ENCODE measurements at regions not wholly inside any gene's neighbourhood (a gene's known extent, or its start where the extent isn't known, plus 50 kb on each side); places are given as distances from the start of the nearest gene placed in this dataset.
"Not testable (repeated sequence)": the region's sequence is repeated elsewhere in the genome, so short reads cannot be mapped to it uniquely, and the experiment has no call there.

DNA sequence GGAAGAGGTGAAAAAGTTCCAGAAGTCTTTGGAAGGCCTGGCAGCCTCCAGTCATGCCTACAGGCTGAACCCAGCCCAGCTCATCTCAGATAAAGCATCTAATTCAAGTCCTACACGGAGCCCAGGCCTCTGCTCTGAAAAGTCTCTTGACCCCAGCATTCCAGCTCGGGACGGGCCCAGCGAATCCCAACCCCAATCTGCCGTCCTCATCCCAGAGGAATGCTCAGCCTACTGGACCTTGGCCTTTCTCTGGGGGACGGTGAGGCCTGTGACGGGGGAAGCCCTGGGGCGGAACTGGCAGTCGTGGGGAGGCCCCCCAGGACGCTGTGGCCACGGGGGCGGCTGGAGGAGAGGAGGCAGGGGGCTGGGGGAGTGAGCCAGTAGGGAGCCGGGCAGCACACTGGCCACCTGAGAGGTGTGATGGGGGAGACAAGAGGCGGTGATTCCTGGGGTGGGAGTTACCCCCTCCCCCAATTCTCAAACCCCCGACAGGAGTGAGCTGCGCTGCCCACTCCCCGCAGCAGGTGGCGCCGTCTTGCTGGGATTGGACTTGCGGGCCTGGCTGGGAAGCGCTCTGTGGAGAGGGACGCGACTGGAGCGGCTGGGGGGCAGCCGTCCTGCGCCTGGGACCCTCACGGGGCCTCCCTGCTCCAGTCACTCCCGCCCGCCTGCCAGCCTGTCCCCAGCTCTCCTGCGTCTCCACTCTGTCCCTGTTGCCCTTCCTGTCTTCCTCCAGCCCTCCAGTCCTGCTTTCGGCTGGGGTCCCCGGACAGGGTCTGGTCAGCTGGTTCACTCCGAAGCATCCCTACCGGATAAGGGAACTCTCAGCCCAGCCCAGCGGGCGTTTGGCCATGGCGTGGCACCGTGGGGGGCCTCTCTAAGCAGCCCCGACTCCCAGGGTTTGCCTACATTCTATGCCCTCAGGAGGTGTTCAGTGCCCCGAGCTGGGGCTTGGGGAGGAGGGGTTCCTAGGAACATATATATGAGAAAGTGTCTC is 182.6 kb upstream of the HAAO start:
- peak overlapping the region in 2 of 4 donors; percentile 11 to 32 for H3K4me3 ChIP-seq
- WGBS, 2 donors, result 21 to 25% methylated on average over 36 to 40 of the region's 40 CpGs
- no peaks in the 10 kb centered on the region for H3K27me3 ChIP-seq
- peak overlapping the region; percentile 26 to 81 (median 62) for H3K27ac ChIP-seq
- no peaks in the 10 kb centered on the region for H3K9me3 ChIP-seq
- intact Hi-C loops (cut with DNase I), result loop anchor here (5.0 kb wide), 3 partner anchors 132 to 257 kb away; partner anchors contain the start of gene ZFP36L2 (in 1 of the 3)
- DNase-seq (peak; percentile 59 to 91 (median 79)), ATAC-seq (peak; percentile 37 to 74 (median 54)), FAIRE-seq (no peak)
- H3K36me3 ChIP-seq, result no peaks in the 10 kb centered on the region
- H3K4me1 ChIP-seq, result peaks cover 25 to 39% (median 37%) of the 10 kb centered on the region in 3 donors
- TF ChIP-seq, protein P1, sequence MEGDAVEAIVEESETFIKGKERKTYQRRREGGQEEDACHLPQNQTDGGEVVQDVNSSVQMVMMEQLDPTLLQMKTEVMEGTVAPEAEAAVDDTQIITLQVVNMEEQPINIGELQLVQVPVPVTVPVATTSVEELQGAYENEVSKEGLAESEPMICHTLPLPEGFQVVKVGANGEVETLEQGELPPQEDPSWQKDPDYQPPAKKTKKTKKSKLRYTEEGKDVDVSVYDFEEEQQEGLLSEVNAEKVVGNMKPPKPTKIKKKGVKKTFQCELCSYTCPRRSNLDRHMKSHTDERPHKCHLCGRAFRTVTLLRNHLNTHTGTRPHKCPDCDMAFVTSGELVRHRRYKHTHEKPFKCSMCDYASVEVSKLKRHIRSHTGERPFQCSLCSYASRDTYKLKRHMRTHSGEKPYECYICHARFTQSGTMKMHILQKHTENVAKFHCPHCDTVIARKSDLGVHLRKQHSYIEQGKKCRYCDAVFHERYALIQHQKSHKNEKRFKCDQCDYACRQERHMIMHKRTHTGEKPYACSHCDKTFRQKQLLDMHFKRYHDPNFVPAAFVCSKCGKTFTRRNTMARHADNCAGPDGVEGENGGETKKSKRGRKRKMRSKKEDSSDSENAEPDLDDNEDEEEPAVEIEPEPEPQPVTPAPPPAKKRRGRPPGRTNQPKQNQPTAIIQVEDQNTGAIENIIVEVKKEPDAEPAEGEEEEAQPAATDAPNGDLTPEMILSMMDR (IDR thresholded peaks at IDR 0.05), result peak; percentile 75 to 84 (median 78)

DNA sequence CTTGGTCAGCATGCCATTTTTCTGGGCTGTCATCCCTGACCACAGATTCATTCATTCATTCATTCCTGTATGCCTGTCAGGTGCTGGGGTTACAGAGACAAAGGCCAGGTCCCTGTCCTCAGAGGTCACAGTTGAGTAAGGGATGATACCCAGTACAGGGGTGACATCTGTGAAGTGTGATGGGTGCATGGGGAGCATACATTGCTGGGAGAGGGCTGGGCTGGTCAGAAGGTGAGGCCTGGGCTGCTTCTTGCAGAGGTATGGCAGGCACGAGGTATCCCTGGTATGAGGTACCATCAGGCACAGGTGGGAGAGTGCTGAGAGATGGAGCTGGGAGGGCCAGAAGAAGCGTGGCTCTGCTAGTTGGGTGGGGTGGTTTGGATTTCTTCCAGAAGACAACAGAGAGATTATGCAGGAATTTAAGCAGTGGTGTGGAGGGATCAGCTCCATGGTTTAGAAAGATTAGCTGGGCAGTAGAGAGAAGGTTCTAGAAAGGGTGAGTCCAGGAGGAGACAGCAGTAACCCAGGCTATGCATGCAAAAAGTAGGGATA is 181.9 kb upstream of the HAAO start:
- H3K4me1 ChIP-seq, result peaks cover 23 to 35% (median 34%) of the 10 kb centered on the region in 3 donors
- no peaks in the 10 kb centered on the region for H3K36me3 ChIP-seq
- H3K27ac ChIP-seq, result peak overlapping the region in 2 of 4 donors; percentile 26 to 81
- FAIRE-seq (no peak), DNase-seq (peak in 1 of 6 donors; percentile 27), ATAC-seq (no peak)
- intact Hi-C loops (cut with DNase I), result loop anchor here in 2 of 3 donors (5.0 kb wide), 1 partner anchor 258 kb away; no protein-coding TSS in a partner anchor
- TF ChIP-seq, protein P1 (IDR thresholded peaks at IDR 0.05), result no peak
- H3K4me3 ChIP-seq, result no peak overlapping the region
- no peaks in the 10 kb centered on the region for H3K9me3 ChIP-seq
- H3K27me3 ChIP-seq, result no peaks in the 10 kb centered on the region
- WGBS, 2 donors, result 53 to 59% methylated on average over 2 of the region's 2 CpGs

- 83 to 84% methylated on average over 3 of the region's 3 CpGs for WGBS, 2 donors
- FAIRE-seq, result no peak
Observed at GRCh38 chr2:42973726-42974125, 181.3 kb upstream of the HAAO start.

DNA sequence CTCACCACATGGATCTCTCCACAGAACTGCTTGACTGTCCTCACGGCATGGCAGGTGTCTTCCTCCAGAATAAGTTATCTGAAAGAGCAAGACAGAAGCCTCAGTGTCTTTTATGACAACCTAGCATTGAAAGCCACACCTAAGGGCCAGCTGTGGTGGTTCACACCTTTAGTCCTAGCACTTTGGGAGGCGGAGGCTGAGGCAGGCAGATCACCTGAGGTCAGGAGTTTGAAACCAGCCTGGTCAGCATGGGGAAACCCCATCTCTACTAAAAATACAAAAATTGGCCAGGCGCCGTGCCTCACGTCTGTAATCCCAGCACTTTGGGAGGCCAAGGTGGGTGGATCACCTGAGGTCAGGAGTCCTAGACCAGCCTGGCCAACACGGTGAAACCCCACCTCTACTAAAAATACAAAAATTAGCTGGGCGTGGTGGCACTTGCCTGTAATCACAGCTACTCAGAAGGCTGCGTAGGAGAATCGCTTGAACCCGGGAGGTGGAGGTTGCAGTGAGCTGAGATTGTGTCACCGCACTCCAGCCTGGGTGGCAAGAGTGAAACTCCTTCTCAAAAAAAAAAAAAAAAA is 180.6 kb upstream of the HAAO start:
- 90 to 94% methylated on average over 11 of the region's 11 CpGs for WGBS, 2 donors
- DNase-seq, result peak in 1 of 6 donors; percentile 17
- FAIRE-seq, H3K27me3 ChIP-seq, H3K36me3 ChIP-seq, ATAC-seq, H3K27ac ChIP-seq, H3K9me3 ChIP-seq, H3K4me3 ChIP-seq: not testable (repeated sequence)
- H3K4me1 ChIP-seq, result peaks cover 11 to 23% (median 22%) of the 10 kb centered on the region in 3 donors
- intact Hi-C loops (cut with DNase I), result loop anchor here in 2 of 3 donors (5.0 kb wide), 1 partner anchor 259 kb away; no protein-coding TSS in a partner anchor

More at GRCh38 chr2:42973726-42974125, 181.3 kb upstream of the HAAO start:
- Histone ChIP-seq H3K4me1 (peaks cover 18 to 30% (median 29%) of the 10 kb centered on the region in 3 donors), H3K27me3 (no peaks in the 10 kb centered on the region), H3K36me3 (no peaks in the 10 kb centered on the region), H3K4me3 (no peak overlapping the region), H3K27ac (no peak overlapping the region), H3K9me3 (no peaks in the 10 kb centered on the region)
- TF ChIP-seq, protein P1 (IDR thresholded peaks at IDR 0.05), result no peak
- intact Hi-C loops (cut with DNase I), result loop anchor here in 2 of 3 donors (5.0 kb wide), 1 partner anchor 259 kb away; no protein-coding TSS in a partner anchor
- ATAC-seq (no peak), DNase-seq (peak in 1 of 6 donors; percentile 35)

Measured in pancreas (tissue), 10 donors.